ENCODE measurements at regions not wholly inside any gene's neighbourhood (a gene's known extent, or its start where the extent isn't known, plus 50 kb on each side); places are given as distances from the start of the nearest gene placed in this dataset.
A peak's percentile ranks its signal among the peaks of the same experiment; 100 is the strongest.

DNA sequence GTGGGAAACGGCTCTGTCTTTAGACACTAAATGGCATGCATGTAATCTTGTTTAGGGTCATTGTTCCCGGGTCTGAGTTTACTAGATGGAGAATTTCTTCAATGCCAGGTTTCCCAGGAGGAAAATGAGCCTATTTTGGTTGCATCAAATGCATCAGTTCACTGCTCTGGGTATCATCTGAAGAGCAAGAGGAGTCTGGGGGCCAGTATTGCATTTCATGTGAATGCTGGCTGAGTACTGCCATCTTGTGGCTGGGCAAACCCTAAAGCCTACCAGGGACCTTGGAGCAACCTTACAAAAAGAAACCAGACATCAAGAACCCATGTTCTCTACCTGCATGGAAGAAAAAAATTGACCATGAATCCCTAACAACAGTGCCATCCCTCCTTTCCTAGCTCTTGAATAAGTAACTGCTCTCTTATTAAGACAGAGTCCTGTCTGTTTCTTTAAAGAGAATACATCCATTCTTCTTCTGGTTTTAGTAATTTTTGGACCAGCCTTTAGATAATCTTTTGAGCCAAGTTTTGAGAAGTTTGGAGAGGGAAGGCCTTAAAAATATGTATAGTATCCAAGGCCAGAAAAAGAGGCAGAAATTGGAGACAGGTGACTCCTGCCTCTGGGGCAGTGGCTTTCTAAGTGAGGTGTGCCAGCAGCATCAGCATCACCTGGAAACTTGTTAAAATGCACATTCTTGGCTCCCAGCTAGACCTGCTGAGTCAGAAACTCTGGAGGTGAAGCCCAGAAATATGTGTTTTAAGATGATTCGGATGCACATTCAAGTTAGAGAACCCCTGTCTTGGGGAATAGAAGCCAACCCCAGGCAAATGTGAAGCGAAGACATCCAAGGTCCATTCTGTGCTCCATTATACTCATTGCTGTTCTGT, 261.0 kb upstream of the CXCR4 start (continued):
- TF ChIP-seq PBX3 (IDR thresholded peaks at IDR 0.05; ENCODE audit: insufficient replicate concordance, low read depth, low read length) (no peak), ZNF384 (IDR thresholded peaks at IDR 0.05; ENCODE audit: borderline replicate concordance, low read depth, low read length) (peak; percentile 15; the same call in 1 of the 2 replicates), DPF2 (IDR thresholded peaks at IDR 0.05) (no peak), NR2C1 (IDR thresholded peaks at IDR 0.05) (no peak), MTA2 (IDR thresholded peaks at IDR 0.05; ENCODE audit: low read depth) (no peak), CBX3 (IDR thresholded peaks at IDR 0.05; ENCODE audit: borderline replicate concordance, low read depth) (no peak), POLR2A (IDR thresholded peaks at IDR 0.05; ENCODE audit: low read depth, low read length) (no peak), TCF3 (IDR thresholded peaks at IDR 0.05; ENCODE audit: borderline replicate concordance, insufficient read depth, low read depth, low read length) (no peak), SPI1 (IDR thresholded peaks at IDR 0.05; ENCODE audit: borderline replicate concordance, insufficient read depth, low read depth, low read length) (no peak), RB1 (IDR thresholded peaks at IDR 0.05; ENCODE audit: borderline replicate concordance) (peak; percentile 66; the same call in 1 of the 2 replicates), FOXM1 (IDR thresholded peaks at IDR 0.05; ENCODE audit: low read depth, low read length) (0 out of 2 replicates have a peak, but pooled peaks have one; percentile 27), ZBTB33 (IDR thresholded peaks at IDR 0.05) (no peak), YBX1 (IDR thresholded peaks at IDR 0.05) (no peak), CREB1 (IDR thresholded peaks at IDR 0.05; ENCODE audit: low read depth) (no peak), ATF3 (IDR thresholded peaks at IDR 0.05; ENCODE audit: borderline replicate concordance, extremely low read depth, low read depth, low read length) (no peak), PAX8 (IDR thresholded peaks at IDR 0.05) (no peak), ZNF207 (IDR thresholded peaks at IDR 0.05; ENCODE audit: borderline replicate concordance) (0 out of 2 replicates have a peak, but pooled peaks have one; percentile 54), MYB (IDR thresholded peaks at IDR 0.05; ENCODE audit: borderline replicate concordance, low read depth, low read length) (no peak), TCF7 (IDR thresholded peaks at IDR 0.05; ENCODE audit: borderline replicate concordance) (no peak), HCFC1 (IDR thresholded peaks at IDR 0.05; ENCODE audit: low read length) (no peak), RAD21 (IDR thresholded peaks at IDR 0.05; ENCODE audit: insufficient read depth, low read depth, low read length) (peak; percentile 96), KLF5 (IDR thresholded peaks at IDR 0.05; ENCODE audit: partially characterized antibody) (no peak), ATF7 (IDR thresholded peaks at IDR 0.05; ENCODE audit: low read depth) (no peak), BHLHE40 (IDR thresholded peaks at IDR 0.05; ENCODE audit: borderline replicate concordance in 1 of 2, low read depth in 2 of 2, low read length in 1 of 2) (0 out of 4 replicates have a peak, but pooled peaks of 1 of the 2 experiments have one; percentile 37), SIX5 (IDR thresholded peaks at IDR 0.05; ENCODE audit: low read depth, low read length, severe bottlenecking) (no peak), RFX5 (IDR thresholded peaks at IDR 0.05; ENCODE audit: low read depth, low read length) (no peak), ZNF274 (IDR thresholded peaks at IDR 0.05; ENCODE audit: insufficient read depth, insufficient read length) (no peak), GATAD2B (conservative IDR thresholded peaks at IDR 0.05; ENCODE audit: low read depth) (0 out of 2 replicates have a peak, but pooled peaks have one; percentile 34)

All from GM12878 (cell line).